Stomach (tissue), 8 donors: ENCODE measurements at regions not wholly inside any gene's neighbourhood (a gene's known extent, or its start where the extent isn't known, plus 50 kb on each side); places are given as distances from the start of the nearest gene placed in this dataset.

Experiments
- DNase-seq, 2 donors: peaks; one replicate each; pipeline versions ENCODE4 v3.0.0 to v3.0.0-alpha.2; 2013 to 2019
- H3K27ac ChIP-seq, 5 donors: fragments of 200-600 bp in 4 of 5; sonication (generic) in 4 of 5; one replicate each; pipeline ENCODE4 v1.5.1; 2013 to 2019; ENCODE audit warnings: mild to moderate bottlenecking in 1 of 5, moderate library complexity in 1 of 5
- H3K27me3 ChIP-seq, 3 donors: fragments of 200-600 bp; sonication (generic); one replicate each; pipeline ENCODE4 v1.5.1; 2017 to 2019; ENCODE audit warnings: mixed run types in 1 of 3
- H3K36me3 ChIP-seq, 4 donors: fragments of 200-600 bp; sonication (generic); 1 replicate in 3 of 4; 2 replicates in 1 of 4; pipeline ENCODE4 v1.5.1; 2016 to 2019
- H3K4me1 ChIP-seq, 4 donors: fragments of 200-600 bp; sonication (generic); one replicate each; pipeline ENCODE4 v1.5.1; 2016 to 2019
- H3K4me3 ChIP-seq, 4 donors: fragments of 200-600 bp; sonication (generic) in 3 of 4; one replicate each; pipeline ENCODE4 v1.5.1; 2016 to 2019; ENCODE audit warnings: mild to moderate bottlenecking in 1 of 4
- H3K9me3 ChIP-seq, 4 donors: fragments of 200-600 bp; sonication (generic); one replicate each; pipeline ENCODE4 v1.5.1; 2016 to 2019
- EP300 ChIP-seq: sonication (generic); formaldehyde crosslinking; IDR thresholded peaks from one replicate; pipeline ENCODE4 v1.6.1; 2017; ENCODE audit warnings: antibody characterized with exemption
- POLR2A ChIP-seq, 4 donors: fragments of 450-650 bp; IDR thresholded peaks; one replicate each; pipeline ENCODE4 v1.6.1; 2016; ENCODE audit warnings: antibody characterized with exemption in 4 of 4, control low read depth in 2 of 4, mild to moderate bottlenecking in 1 of 4, moderate library complexity in 1 of 4
- POLR2AphosphoS5 ChIP-seq, 3 donors: sonication (generic); formaldehyde crosslinking; IDR thresholded peaks; one replicate each; pipeline ENCODE4 v1.6.1; 2016; ENCODE audit warnings: antibody characterized with exemption in 3 of 3
- WGBS, 5 donors: extraction: QIAGEN DNeasy Blood & Tissue Kit in 3 of 5; methylation state at CpG; one replicate each; pipeline versions ENCODE4 v1.1.5 to v1.1.7; 2013 to 2018; 5-methylcytosine and 5-hydroxymethylcytosine counted together
- intact Hi-C: fragments of 100-400 bp; cut with DNase I; formaldehyde crosslinking; loops from one replicate; pipeline ENCODE4 v1.15.1; 2023; ENCODE audit warnings: low total_unique reads
- TF ChIP-seq, protein P1 (sequence below), 7 experiments: fragments of 450-650 bp in 4 of 7; fragments of 200-600 bp in 3 of 7; sonication (generic) in 3 of 7; IDR thresholded peaks; one replicate each; pipeline ENCODE4 v1.5.1; 2016 to 2019; ENCODE audit warnings: antibody characterized with exemption in 7 of 7, control low read depth in 2 of 7, mild to moderate bottlenecking in 1 of 7
- donor health status: healthy with polysubstance abuse.
- donor health status: Bipolar disorder and iron deficiency.
- donor health status: healthy.

DNA sequence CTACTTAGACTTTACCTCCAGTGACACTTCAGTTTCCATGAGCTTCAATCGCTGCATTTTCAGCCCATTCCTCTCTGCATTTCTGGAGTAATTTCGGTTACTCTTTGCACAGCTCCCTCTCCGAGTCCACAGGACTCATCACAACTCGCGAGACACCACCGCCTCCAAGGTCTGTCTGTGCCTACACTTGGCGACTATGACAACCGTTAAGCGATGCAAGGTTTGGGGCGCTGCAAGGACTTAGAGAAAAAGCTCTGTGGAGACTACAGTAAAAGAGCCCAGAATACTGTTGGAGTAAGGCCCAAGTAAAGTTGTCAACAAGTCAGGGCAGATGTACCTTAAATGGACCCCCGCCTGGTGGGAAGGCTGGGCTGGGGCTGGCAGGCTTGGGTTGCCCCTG, 95.7 kb upstream of the RPS6KA2 start:
- no peak for DNase-seq
- Histone ChIP-seq H3K9me3 (no peaks in the 10 kb centered on the region), H3K27ac (no peak overlapping the region), H3K36me3 (no peaks in the 10 kb centered on the region), H3K4me1 (peaks cover 0 to 11% (median 5%) of the 10 kb centered on the region in 4 donors), H3K4me3 (no peak overlapping the region), H3K27me3 (no peaks in the 10 kb centered on the region)
- intact Hi-C loops: no loop called here
- TF ChIP-seq EP300 (no peak), POLR2AphosphoS5 (IDR thresholded peaks at IDR 0.05) (no peak), POLR2A (IDR thresholded peaks at IDR 0.05) (no peak)
- TF ChIP-seq, protein P1, sequence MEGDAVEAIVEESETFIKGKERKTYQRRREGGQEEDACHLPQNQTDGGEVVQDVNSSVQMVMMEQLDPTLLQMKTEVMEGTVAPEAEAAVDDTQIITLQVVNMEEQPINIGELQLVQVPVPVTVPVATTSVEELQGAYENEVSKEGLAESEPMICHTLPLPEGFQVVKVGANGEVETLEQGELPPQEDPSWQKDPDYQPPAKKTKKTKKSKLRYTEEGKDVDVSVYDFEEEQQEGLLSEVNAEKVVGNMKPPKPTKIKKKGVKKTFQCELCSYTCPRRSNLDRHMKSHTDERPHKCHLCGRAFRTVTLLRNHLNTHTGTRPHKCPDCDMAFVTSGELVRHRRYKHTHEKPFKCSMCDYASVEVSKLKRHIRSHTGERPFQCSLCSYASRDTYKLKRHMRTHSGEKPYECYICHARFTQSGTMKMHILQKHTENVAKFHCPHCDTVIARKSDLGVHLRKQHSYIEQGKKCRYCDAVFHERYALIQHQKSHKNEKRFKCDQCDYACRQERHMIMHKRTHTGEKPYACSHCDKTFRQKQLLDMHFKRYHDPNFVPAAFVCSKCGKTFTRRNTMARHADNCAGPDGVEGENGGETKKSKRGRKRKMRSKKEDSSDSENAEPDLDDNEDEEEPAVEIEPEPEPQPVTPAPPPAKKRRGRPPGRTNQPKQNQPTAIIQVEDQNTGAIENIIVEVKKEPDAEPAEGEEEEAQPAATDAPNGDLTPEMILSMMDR (IDR thresholded peaks at IDR 0.05): no peak
- 95 to 97% (median 96%) methylated on average over 11 of the region's 11 CpGs for WGBS, 5 donors

- WGBS, 5 donors: 79 to 90% (median 88%) methylated on average over 16 to 17 of the region's 17 CpGs
- Histone ChIP-seq H3K27me3 (no peaks in the 10 kb centered on the region), H3K4me1 (peaks cover 0 to 21% (median 14%) of the 10 kb centered on the region in 4 donors), H3K27ac (no peak overlapping the region), H3K36me3 (no peaks in the 10 kb centered on the region), H3K4me3 (no peak overlapping the region), H3K9me3 (no peaks in the 10 kb centered on the region)
- no peak for DNase-seq
- intact Hi-C loops: no loop called here
- TF ChIP-seq EP300 (no peak), POLR2A (IDR thresholded peaks at IDR 0.05) (no peak), POLR2AphosphoS5 (IDR thresholded peaks at IDR 0.05) (no peak)
- TF ChIP-seq, protein P1 (IDR thresholded peaks at IDR 0.05): no peak
Observed at GRCh38 chr6:166721576-166721975, 94.5 kb upstream of the RPS6KA2 start.

DNA sequence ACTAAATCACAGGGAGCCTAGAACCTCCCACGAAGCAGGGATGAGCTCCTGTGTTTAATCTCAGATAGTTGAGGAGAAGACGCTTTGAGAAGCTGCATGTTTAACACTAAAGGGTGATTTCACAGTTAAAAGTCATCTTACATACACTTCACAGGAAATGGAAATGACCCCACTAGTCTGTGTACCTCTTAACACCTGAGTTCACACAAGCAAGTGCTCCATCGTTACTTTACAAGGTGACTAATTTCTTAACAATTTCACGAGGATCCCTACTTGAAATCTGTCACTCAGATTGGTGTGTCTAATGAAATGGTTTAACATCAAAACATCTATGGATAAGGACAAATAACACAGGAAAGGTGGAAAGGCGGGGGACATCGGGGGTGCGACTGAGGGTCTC, 93.8 kb upstream of the RPS6KA2 start:
- no peak for DNase-seq
- intact Hi-C loops: no loop called here
- Histone ChIP-seq H3K4me1 (peaks cover 0 to 21% (median 14%) of the 10 kb centered on the region in 4 donors), H3K36me3 (no peaks in the 10 kb centered on the region), H3K4me3 (no peak overlapping the region), H3K9me3 (no peaks in the 10 kb centered on the region), H3K27me3 (no peaks in the 10 kb centered on the region), H3K27ac (no peak overlapping the region)
- TF ChIP-seq, protein P1 (IDR thresholded peaks at IDR 0.05): no peak
- TF ChIP-seq EP300 (no peak), POLR2AphosphoS5 (IDR thresholded peaks at IDR 0.05) (no peak)
- 84 to 88% (median 86%) methylated on average over 7 of the region's 7 CpGs for WGBS, 5 donors

DNA sequence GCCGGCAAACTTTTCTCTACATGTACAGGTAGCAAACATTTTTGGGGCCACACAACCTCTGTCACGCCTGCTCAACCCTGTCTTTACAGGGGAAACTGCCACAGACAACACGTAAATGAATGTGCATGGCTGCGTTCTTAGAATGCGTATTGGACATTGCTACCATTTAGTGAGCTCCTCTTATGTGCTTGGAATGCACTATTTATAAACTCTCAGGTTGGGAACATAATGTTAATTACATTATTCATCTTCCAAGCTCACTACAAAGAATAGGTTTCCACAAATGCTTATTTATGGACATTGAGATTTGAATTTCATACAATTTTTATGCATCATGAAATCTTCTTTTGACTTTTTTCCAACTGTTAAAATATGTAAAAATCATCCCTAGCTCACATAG, 92.0 kb upstream of the RPS6KA2 start:
- DNase-seq: no peak
- no peaks in the 10 kb centered on the region for H3K9me3 ChIP-seq
- intact Hi-C loops: no loop called here
- peaks cover 0 to 22% (median 14%) of the 10 kb centered on the region in 4 donors for H3K4me1 ChIP-seq
- no peak overlapping the region for H3K27ac ChIP-seq
- 85 to 91% (median 89%) methylated on average over 5 of the region's 5 CpGs for WGBS, 5 donors
- H3K4me3 ChIP-seq: no peak overlapping the region
- H3K36me3 ChIP-seq: no peaks in the 10 kb centered on the region
- TF ChIP-seq, protein P1 (IDR thresholded peaks at IDR 0.05): no peak
- TF ChIP-seq EP300: no peak
- TF ChIP-seq POLR2AphosphoS5 (IDR thresholded peaks at IDR 0.05): no peak
- no peak for TF ChIP-seq POLR2A (IDR thresholded peaks at IDR 0.05)
- H3K27me3 ChIP-seq: no peaks in the 10 kb centered on the region
